Left ventricle myocardium inferior (tissue), 1 donor: ENCODE measurements at regions not wholly inside any gene's neighbourhood (a gene's known extent, or its start where the extent isn't known, plus 50 kb on each side); places are given as distances from the start of the nearest gene placed in this dataset.

Source experiments
- DNase-seq: peaks from one replicate; pipeline ENCODE4 v3.0.0-alpha.2; 2020
- H3K27ac ChIP-seq: fragments of 200-600 bp; replicated peaks from 2 replicates; pipeline ENCODE4 v1.8.0; 2021
- H3K27me3 ChIP-seq: fragments of 200-600 bp; 2 replicates; pipeline ENCODE4 v1.8.0; 2021; ENCODE audit warnings: low read depth
- H3K36me3 ChIP-seq: fragments of 200-600 bp; 2 replicates; pipeline ENCODE4 v1.8.0; 2021
- H3K4me1 ChIP-seq: fragments of 200-600 bp; 2 replicates; pipeline ENCODE4 v1.8.0; 2021
- H3K4me3 ChIP-seq: fragments of 200-600 bp; 2 replicates; pipeline ENCODE4 v1.8.0; 2021; ENCODE audit warnings: mild to moderate bottlenecking, moderate library complexity
- H3K9me3 ChIP-seq: fragments of 200-600 bp; replicated peaks from 2 replicates; pipeline ENCODE4 v1.8.0; 2021
- CTCF ChIP-seq: fragments of 200-600 bp; IDR thresholded peaks from 2 replicates; pipeline ENCODE4 v1.8.0; 2021; ENCODE audit warnings: antibody characterized with exemption, mild to moderate bottlenecking, borderline replicate concordance
- intact Hi-C: fragments of 100-400 bp; cut with micrococcal nuclease; formaldehyde crosslinking; loops from one replicate; pipeline ENCODE4 v1.11.0; 2022
- donor health status: DM: no; HTN: yes; CAD: no; lungs with severe emphysema.

DNA sequence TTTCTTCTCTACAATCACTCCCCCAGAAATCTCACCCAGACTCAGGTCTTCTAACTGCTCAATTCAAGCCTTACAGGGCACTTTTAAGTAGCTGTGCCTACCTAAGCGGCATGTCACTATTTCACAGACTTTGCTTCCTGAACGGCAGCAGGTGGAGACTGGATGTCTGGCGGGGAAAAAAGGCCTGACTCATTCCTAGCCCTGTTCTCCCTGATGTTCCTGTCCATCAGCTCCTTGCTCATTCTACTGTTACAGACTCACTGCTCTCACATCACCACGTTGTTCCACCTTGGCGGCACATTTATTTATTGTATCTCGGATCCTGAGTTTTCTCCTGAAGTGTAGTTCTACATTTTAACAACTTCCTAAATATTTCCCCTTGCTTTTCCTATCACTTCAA, 52.6 kb upstream of the ATP11B start:
- Histone ChIP-seq H3K4me1 (no peaks in the 10 kb centered on the region), H3K9me3 (no peaks in the 10 kb centered on the region), H3K27me3 (peaks cover 43% of the 10 kb centered on the region), H3K36me3 (no peaks in the 10 kb centered on the region), H3K4me3 (no peak overlapping the region), H3K27ac (no peak overlapping the region)
- no peak for DNase-seq
- intact Hi-C loops: no loop called here
- no peak for TF ChIP-seq CTCF

DNA sequence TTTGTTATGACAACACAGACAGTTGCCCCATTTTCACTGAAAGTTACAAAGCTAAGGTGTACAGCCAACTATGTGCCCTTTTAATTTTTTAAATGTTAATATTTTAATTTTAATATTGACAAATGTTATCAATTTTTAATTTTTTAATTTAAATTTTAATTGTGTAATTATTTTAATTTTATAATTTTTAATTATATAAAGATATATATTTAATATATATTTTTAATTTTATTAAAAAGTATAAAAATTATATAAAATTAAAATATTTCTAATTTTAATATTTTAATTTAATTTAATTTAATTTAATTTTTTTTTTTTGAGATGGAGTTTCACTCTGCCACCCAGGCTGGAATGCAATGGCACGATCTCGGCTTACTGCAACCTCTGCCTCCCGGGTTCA, 52.1 kb upstream of the ATP11B start:
- Histone ChIP-seq H3K27me3 (peaks cover 43% of the 10 kb centered on the region), H3K4me1 (no peaks in the 10 kb centered on the region), H3K4me3 (no peak overlapping the region), H3K27ac (no peak overlapping the region), H3K36me3 (no peaks in the 10 kb centered on the region), H3K9me3 (no peaks in the 10 kb centered on the region)
- no peak for TF ChIP-seq CTCF
- intact Hi-C loops: no loop called here
- no peak for DNase-seq
